ENCODE measurements at regions not wholly inside any gene's neighbourhood (a gene's known extent, or its start where the extent isn't known, plus 50 kb on each side); places are given as distances from the start of the nearest gene placed in this dataset.

DNA sequence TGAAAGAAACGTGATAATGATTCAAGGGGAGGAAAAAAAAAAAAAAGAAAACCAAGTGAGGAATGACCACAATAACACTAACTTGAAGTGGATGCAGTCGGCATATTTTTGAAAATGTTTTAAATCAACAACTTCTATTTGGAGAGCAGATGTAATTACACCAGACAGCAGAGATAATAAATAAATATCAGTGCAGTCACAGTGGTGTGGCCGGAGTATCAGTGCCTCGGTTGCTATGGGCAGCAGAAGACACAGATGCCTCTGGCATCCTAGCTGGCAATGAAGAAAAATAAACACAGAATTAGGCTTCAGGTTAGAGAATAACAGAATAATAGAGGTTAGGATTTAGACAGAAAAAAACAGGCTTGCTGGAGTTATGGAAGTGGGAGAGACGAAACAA, 888.3 kb downstream of the LTN1 start:
- TF ChIP-seq CTCF (IDR thresholded peaks at IDR 0.05; ENCODE audit: poor library complexity) (no peak), EZH2phosphoT487 (IDR thresholded peaks at IDR 0.05; ENCODE audit: low read depth, severe bottlenecking, unreplicated experiment) (no peak), EZH2 (IDR thresholded peaks at IDR 0.05; ENCODE audit: borderline replicate concordance) (no peak)
